Left lobe of liver (tissue), 2 donors: ENCODE measurements at regions not wholly inside any gene's neighbourhood (a gene's known extent, or its start where the extent isn't known, plus 50 kb on each side); places are given as distances from the start of the nearest gene placed in this dataset.
"Not testable (repeated sequence)": the region's sequence is repeated elsewhere in the genome, so short reads cannot be mapped to it uniquely, and the experiment has no call there.

ENCODE experiments used
- ATAC-seq: fragments of 200-7000 bp; cut with Tn5 transposase; one replicate; pipeline ENCODE4 v1.9.1; 2020; ENCODE audit warnings: mild to moderate bottlenecking, moderate library complexity
- DNase-seq: peaks from one replicate; pipeline ENCODE4 v3.0.0-alpha.2; 2020; ENCODE audit warnings: low spot score
- donor health status: DM: no; HTN: no; CAD: no; lungs with moderate emphysema.
- donor health status: DM: no; HTN: yes; CAD: no.

- DNase-seq (no peak), ATAC-seq (no peak)
These were observed 996.4 kb upstream of the WWC1 start for GRCh38 chr5:167294882-167295680.

DNA sequence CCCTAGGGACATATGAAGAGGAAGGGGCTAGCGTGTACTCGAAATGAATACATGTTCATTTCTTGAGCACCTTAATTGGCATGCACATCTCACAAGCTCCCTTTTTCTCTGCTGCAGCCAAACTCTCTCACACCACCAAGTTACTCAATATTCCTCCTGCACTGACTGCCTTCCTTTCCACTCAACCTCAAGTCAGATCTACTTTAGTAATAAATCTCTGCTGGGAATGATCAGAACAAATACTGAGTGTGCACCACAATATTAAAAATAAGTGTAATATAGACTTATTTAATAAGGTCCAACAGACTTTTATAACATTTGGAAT, 995.8 kb upstream of the WWC1 start:
- no peak for DNase-seq
- no peak for ATAC-seq

- ATAC-seq (no peak), DNase-seq (no peak)
These were observed 995.4 kb upstream of the WWC1 start for GRCh38 chr5:167296066-167296465.

DNA sequence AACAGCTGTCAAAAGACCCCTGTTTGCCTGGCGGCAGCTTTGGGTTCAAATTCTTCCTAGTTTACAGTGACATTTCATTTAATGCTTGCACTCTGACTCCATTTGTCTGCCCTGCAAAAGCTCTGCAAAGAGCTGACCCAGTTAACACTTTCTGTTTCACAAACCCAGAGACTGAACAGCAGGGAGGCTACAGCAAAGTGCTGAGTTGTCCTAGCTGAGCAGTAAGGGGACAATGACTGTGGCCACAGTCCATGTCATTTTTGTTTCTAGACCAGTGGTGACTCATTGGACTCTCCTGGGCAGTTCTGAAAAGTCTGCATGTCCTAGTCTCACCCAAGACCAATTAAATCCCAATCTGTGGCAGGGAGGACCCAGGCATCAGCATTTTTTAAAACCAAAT, 994.8 kb upstream of the WWC1 start:
- no peak for DNase-seq
- no peak for ATAC-seq

DNA sequence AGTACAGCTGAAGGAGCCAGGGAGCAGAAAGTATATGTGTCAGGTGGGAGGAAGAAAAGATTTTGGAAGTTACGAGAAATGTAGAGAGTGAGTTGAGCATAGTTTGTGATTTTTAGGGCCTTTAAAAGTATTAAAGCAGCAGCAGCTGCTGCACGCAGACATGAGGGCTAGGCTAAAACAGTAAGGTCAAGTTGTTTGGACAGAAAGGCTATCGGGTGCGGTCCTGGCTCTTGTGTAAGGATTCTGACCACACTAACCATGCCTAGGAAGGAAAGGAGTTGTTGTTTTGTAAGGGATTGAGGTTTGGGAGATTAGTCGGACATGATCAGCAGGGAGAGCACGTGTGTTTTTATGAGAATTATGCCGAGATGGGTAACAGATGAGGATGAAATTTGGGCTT, 991.6 kb upstream of the WWC1 start:
- not testable (repeated sequence) for DNase-seq, ATAC-seq

GRCh38 chr5:167303582-167303981, 987.9 kb upstream of the WWC1 start:
- ATAC-seq: no peak

DNA sequence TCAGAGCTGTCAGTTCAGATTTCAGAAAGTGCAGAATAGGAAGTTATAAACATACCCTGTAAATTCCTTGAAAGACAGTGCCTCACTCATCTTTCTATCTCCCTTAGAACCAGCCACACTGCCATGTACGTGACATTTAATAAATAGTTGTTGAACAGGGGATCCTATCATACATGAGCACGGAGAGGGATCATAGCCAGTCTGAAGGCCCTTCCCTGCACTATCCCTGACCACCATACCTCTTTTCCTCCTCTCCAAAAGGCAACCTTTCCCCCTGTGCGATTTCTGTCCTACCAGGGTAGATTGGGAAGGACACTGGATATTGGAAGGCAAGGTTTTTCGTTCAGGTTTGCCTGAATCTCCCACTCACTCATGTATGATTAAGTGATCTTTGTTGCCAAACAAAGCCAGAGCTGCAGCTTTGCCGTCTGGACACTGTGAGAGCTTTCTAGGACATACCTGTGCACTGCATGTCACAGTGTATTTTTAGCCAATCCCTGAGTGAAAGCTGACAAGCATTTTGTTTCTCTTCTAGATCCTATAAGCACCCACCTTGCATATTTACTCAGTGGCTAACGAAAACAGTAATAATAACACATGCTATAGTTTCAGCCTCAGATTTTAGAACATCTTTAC, 986.5 kb upstream of the WWC1 start:
- ATAC-seq (no peak), DNase-seq (no peak)

More at GRCh38 chr5:167303582-167303981, 987.9 kb upstream of the WWC1 start:
- no peak for DNase-seq

GRCh38 chr5:167305591-167306213, 985.7 kb upstream of the WWC1 start:
- ATAC-seq (no peak), DNase-seq (no peak)

- DNase-seq (no peak), ATAC-seq (no peak)
These were observed 984.4 kb upstream of the WWC1 start for GRCh38 chr5:167307042-167307441.

DNA sequence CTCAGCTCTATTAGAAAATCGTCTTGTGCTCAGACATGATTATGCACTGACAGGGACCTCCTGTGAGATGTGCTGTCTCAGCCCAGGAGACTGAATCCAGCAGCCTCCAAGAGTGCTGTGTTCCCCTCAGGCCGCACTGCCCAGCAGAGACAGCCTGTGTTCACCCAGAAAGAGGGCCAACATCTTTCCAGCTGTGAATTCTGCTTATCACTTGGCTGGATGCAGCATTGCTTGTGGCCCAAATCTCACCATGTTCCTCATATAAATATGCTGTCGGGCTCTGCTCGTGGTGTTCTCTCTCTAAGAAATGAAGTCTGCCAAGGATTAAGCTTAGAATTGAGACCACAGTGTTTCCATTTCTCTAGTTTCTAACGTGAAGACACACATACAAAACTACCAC, 983.0 kb upstream of the WWC1 start:
- ATAC-seq: no peak
- DNase-seq: no peak

DNA sequence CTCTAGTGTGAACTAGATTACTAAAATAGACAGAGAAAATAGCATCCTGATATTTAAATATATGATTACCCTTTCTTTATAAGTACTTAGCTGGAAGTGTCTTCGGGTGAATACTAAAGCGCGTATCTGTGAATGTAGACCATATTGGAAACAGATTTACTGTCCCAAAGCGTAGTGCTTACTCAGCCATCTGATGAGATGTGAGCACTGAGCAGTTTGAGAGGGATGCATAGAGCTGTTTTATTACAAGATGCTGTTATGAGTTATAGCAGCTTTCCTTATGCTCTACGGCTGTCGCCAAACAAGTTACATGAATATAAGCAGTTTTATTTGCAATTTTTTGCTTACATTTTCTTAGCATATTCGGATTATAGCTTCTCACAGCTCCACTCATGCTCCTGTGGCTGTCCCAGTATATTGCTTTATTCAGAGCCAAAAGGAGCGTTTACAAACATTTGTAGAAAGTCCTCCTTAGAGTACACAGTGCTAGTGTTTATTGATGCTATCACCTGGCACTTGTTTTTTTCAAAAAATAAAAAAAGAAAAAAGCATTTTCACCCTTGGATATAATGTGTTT, 981.4 kb upstream of the WWC1 start:
- ATAC-seq: no peak
- no peak for DNase-seq

- ATAC-seq (no peak), DNase-seq (no peak)
These were observed 980.1 kb upstream of the WWC1 start for GRCh38 chr5:167311340-167311739.

- DNase-seq (no peak), ATAC-seq (no peak)
These were observed 979.2 kb upstream of the WWC1 start for GRCh38 chr5:167312225-167312624.

DNA sequence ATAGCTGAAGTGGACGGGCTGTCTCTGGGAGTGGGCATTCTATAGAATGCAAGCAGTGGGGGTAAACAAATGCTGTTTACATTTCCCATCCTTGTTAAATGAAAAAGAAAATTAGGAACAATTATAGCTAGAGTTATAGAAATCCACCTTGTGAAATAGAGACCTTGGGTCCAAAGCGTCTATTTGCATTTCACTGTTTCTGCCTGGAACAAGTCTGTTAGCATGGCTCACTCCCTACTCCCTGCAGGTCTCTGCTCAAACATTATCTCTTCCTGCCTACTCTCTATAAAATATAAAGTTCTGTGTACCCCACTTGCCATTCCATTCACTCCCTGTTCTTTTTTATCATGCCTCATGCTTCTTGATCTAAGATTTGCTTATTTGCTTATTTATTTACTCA, 975.7 kb upstream of the WWC1 start:
- DNase-seq (no peak), ATAC-seq (peak; percentile 88)

- no peak for ATAC-seq
- DNase-seq: no peak
These were observed 973.6 kb upstream of the WWC1 start for GRCh38 chr5:167317884-167318283.

DNA sequence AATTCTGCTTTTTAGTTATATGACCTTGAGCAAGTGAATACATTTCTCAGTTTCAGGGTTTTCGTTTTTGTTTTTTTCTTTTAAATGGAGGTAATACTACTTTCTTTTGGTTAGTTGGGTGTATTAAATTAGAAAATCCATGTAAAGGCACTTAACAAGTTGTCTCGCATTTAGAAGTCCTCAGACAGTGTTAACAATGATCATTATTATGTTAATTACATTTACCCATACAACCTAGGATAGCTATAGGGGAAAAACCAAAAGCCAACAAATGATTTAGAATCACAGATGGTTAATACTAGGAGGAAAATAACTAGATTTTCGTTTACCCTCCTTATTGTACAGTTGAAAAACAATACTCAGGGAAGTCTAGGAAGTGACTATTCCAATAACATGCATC, 972.2 kb upstream of the WWC1 start:
- ATAC-seq (no peak), DNase-seq (no peak)

DNA sequence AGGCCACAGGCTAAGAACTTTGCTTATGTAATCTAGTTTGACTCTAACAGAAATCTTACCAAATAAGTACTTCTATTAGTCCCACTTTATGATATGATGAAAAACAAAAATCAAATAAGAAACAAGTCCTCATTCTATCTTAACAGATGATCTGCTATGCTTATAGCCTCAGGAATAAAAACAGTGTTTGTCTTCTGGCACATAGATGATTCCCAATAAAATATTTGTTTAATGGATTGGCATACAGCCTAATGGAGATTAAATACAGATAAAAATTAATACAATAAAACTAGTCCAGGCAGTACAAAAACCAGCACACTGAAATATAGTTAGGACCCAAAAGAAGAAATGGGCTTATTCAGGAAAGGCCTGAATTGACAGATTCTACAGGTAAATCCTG, 971.4 kb upstream of the WWC1 start:
- no peak for ATAC-seq
- DNase-seq: no peak

GRCh38 chr5:167332309-167332708, 959.1 kb upstream of the WWC1 start:
- ATAC-seq: no peak

GRCh38 chr5:167336161-167336560, 955.3 kb upstream of the WWC1 start:
- ATAC-seq (no peak), DNase-seq (no peak)

More at GRCh38 chr5:167332309-167332708, 959.1 kb upstream of the WWC1 start:
- DNase-seq: no peak

- no peak for DNase-seq
- ATAC-seq: no peak
These were observed 952.2 kb upstream of the WWC1 start for GRCh38 chr5:167339205-167339604.

DNA sequence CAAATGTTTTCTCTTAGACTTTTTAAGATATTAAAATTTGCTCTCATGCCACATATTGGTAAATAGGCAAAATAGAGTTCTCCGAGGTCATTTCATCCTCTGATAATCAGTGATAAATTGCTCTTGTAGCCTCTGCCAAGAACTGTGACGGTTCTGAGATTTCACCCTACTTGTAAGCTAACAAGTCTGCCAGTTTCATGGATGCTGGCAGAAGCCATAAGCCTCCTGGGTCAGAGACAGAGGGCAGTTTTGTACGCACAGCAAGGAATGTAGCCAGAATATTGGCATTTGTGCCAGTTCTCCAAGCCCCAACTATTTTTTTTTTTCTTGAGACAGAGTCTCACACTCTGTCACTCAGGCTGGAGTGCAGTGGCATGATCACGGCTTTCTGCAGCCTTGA, 945.0 kb upstream of the WWC1 start:
- ATAC-seq (peak; percentile 46), DNase-seq (no peak)
